GM23338 (cell line): ENCODE measurements at regions not wholly inside any gene's neighbourhood (a gene's known extent, or its start where the extent isn't known, plus 50 kb on each side); places are given as distances from the start of the nearest gene placed in this dataset.

Experiments
- CTCF ChIP-seq, 2 experiments: fragments of 200-600 bp in 1 of 2; sonication (generic) in 1 of 2; conservative IDR thresholded peaks; 2 replicates each; pipeline versions ENCODE4 v1.5.1 to v1.6.1; 2016 to 2017; ENCODE audit warnings: antibody characterized with exemption in 2 of 2, low read depth in 2 of 2, mild to moderate bottlenecking in 2 of 2, moderate library complexity in 1 of 2
- ETS1 ChIP-seq: IDR thresholded peaks from 2 replicates; pipeline ENCODE4 v1.6.1; 2016; ENCODE audit warnings: antibody characterized with exemption
- EZH2phosphoT487 ChIP-seq: fragments of 200-600 bp; sonication (generic); IDR thresholded peaks from one replicate; pipeline ENCODE4 v1.8.1; 2018; ENCODE audit warnings: antibody characterized with exemption; ENCODE audit not compliant: unreplicated experiment
- POLR2AphosphoS5 ChIP-seq: IDR thresholded peaks from 2 replicates; pipeline ENCODE4 v1.6.1; 2016; ENCODE audit warnings: antibody characterized with exemption, low read depth
- TF ChIP-seq, protein P1 (sequence below): IDR thresholded peaks from one replicate; pipeline ENCODE4 v1.6.1; 2018; ENCODE audit warnings: antibody characterized with exemption; ENCODE audit not compliant: unreplicated experiment

GRCh38 chr19:31969016-31969415, 376.4 kb upstream of the ZNF507 start:
- TF ChIP-seq EZH2phosphoT487 (no peak), CTCF (conservative IDR thresholded peaks at IDR 0.05; ENCODE audit: low read depth in 2 of 2) (no peak), ETS1 (no peak), POLR2AphosphoS5 (no peak)
- TF ChIP-seq, protein P1, sequence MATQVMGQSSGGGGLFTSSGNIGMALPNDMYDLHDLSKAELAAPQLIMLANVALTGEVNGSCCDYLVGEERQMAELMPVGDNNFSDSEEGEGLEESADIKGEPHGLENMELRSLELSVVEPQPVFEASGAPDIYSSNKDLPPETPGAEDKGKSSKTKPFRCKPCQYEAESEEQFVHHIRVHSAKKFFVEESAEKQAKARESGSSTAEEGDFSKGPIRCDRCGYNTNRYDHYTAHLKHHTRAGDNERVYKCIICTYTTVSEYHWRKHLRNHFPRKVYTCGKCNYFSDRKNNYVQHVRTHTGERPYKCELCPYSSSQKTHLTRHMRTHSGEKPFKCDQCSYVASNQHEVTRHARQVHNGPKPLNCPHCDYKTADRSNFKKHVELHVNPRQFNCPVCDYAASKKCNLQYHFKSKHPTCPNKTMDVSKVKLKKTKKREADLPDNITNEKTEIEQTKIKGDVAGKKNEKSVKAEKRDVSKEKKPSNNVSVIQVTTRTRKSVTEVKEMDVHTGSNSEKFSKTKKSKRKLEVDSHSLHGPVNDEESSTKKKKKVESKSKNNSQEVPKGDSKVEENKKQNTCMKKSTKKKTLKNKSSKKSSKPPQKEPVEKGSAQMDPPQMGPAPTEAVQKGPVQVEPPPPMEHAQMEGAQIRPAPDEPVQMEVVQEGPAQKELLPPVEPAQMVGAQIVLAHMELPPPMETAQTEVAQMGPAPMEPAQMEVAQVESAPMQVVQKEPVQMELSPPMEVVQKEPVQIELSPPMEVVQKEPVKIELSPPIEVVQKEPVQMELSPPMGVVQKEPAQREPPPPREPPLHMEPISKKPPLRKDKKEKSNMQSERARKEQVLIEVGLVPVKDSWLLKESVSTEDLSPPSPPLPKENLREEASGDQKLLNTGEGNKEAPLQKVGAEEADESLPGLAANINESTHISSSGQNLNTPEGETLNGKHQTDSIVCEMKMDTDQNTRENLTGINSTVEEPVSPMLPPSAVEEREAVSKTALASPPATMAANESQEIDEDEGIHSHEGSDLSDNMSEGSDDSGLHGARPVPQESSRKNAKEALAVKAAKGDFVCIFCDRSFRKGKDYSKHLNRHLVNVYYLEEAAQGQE = no peak
